HL-60 (cell line): ENCODE measurements at regions not wholly inside any gene's neighbourhood (a gene's known extent, or its start where the extent isn't known, plus 50 kb on each side); places are given as distances from the start of the nearest gene placed in this dataset.

Experiments
- CTCF ChIP-seq: IDR thresholded peaks from one replicate; pipeline ENCODE4 v1.5.1; 2011; ENCODE audit warnings: low read length, control low read depth, inconsistent platforms; ENCODE audit not compliant: insufficient read depth
- GABPA ChIP-seq: IDR thresholded peaks from 2 replicates; pipeline ENCODE4 v1.6.1; 2012; ENCODE audit warnings: low read depth
- POLR2AphosphoS5 ChIP-seq: IDR thresholded peaks from 2 replicates; pipeline ENCODE4 v1.6.1; 2012; ENCODE audit warnings: low read depth
- REST ChIP-seq: IDR thresholded peaks from 2 replicates; pipeline ENCODE4 v1.6.1; 2012; ENCODE audit warnings: low read depth; ENCODE audit not compliant: insufficient replicate concordance

GRCh38 chr4:164529058-164529457 is 224.9 kb upstream of the SMIM31 start:
- TF ChIP-seq POLR2AphosphoS5 (no peak), CTCF (no peak), REST (no peak), GABPA (no peak)
